LNCaP clone FGC (cell line): ENCODE measurements at regions not wholly inside any gene's neighbourhood (a gene's known extent, or its start where the extent isn't known, plus 50 kb on each side); places are given as distances from the start of the nearest gene placed in this dataset.

Experiments
- DNase-seq: peaks from one replicate; pipeline ENCODE4 v3.0.0-alpha.2; 2011; ENCODE audit warnings: low read depth
- H3K4me3 ChIP-seq: 2 replicates; pipeline ENCODE4 v1.5.1; 2011; ENCODE audit warnings: mild to moderate bottlenecking, low read depth, low read length, control low read depth
- CTCF ChIP-seq: IDR thresholded peaks from 2 replicates; pipeline ENCODE4 v1.5.1; 2012; ENCODE audit warnings: mild to moderate bottlenecking; ENCODE audit not compliant: control insufficient read depth, insufficient read depth; ENCODE audit errors: extremely low read depth

GRCh38 chr17:34156741-34157589, 98.1 kb upstream of the CCL2 start:
- no peak overlapping the region for H3K4me3 ChIP-seq
- no peak for TF ChIP-seq CTCF
- no peak for DNase-seq

GRCh38 chr17:34161690-34162089, 93.4 kb upstream of the CCL2 start:
- no peak for TF ChIP-seq CTCF
- no peak overlapping the region for H3K4me3 ChIP-seq
- DNase-seq = no peak

GRCh38 chr17:34163123-34163522, 92.0 kb upstream of the CCL2 start:
- DNase-seq = no peak
- H3K4me3 ChIP-seq = no peak overlapping the region
- TF ChIP-seq CTCF = no peak

- TF ChIP-seq CTCF = peak; percentile 62
- DNase-seq = no peak
- no peak overlapping the region for H3K4me3 ChIP-seq
These were observed 91.4 kb upstream of the CCL2 start for GRCh38 chr17:34163646-34164045.

GRCh38 chr17:34164837-34165236, 90.2 kb upstream of the CCL2 start:
- no peak for DNase-seq
- no peak for TF ChIP-seq CTCF
- no peak overlapping the region for H3K4me3 ChIP-seq

GRCh38 chr17:34166352-34166751, 88.7 kb upstream of the CCL2 start:
- no peak for DNase-seq

More at GRCh38 chr17:34166352-34166751, 88.7 kb upstream of the CCL2 start:
- no peak for TF ChIP-seq CTCF
- H3K4me3 ChIP-seq = no peak overlapping the region
